ENCODE measurements at regions not wholly inside any gene's neighbourhood (a gene's known extent, or its start where the extent isn't known, plus 50 kb on each side); places are given as distances from the start of the nearest gene placed in this dataset.

DNA sequence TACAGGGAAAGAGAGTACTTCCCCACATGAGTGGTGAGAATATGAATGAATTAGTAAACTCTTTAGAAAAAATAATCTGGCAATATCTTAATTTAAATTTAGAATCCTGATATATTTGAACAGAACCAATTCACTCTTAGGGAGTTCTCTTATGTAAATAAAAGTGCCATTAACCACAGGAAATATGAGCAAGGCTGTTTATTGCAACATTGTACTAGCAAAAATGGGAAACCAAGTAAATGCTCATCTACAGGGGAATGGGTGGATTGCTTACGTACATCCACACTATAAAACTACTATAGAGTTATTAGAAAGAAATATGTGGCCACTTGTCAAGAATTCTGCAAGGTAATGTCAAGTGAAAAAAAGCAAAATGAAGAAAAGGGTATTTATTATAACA is 274.5 kb downstream of the TLE1 start:
- TF ChIP-seq, protein P1, sequence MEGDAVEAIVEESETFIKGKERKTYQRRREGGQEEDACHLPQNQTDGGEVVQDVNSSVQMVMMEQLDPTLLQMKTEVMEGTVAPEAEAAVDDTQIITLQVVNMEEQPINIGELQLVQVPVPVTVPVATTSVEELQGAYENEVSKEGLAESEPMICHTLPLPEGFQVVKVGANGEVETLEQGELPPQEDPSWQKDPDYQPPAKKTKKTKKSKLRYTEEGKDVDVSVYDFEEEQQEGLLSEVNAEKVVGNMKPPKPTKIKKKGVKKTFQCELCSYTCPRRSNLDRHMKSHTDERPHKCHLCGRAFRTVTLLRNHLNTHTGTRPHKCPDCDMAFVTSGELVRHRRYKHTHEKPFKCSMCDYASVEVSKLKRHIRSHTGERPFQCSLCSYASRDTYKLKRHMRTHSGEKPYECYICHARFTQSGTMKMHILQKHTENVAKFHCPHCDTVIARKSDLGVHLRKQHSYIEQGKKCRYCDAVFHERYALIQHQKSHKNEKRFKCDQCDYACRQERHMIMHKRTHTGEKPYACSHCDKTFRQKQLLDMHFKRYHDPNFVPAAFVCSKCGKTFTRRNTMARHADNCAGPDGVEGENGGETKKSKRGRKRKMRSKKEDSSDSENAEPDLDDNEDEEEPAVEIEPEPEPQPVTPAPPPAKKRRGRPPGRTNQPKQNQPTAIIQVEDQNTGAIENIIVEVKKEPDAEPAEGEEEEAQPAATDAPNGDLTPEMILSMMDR (IDR thresholded peaks at IDR 0.05; ENCODE audit: extremely low read depth in 1 of 2, insufficient read depth in 1 of 2, low read depth in 1 of 2, low read length in 2 of 2) = no peak
- TF ChIP-seq EZH2 (IDR thresholded peaks at IDR 0.05; ENCODE audit: borderline replicate concordance, low read depth, low read length, severe bottlenecking) (no peak), POLR2A (IDR thresholded peaks at IDR 0.05; ENCODE audit: low read depth, low read length) (no peak), FOS (IDR thresholded peaks at IDR 0.05; ENCODE audit: borderline replicate concordance, insufficient read depth, low read length) (no peak), POLR2AphosphoS5 (IDR thresholded peaks at IDR 0.05; ENCODE audit: insufficient read depth, low read depth, low read length) (no peak), JUN (IDR thresholded peaks at IDR 0.05; ENCODE audit: borderline replicate concordance, insufficient read depth, insufficient read length, low read depth) (no peak), MYC (IDR thresholded peaks at IDR 0.05; ENCODE audit: low read depth, low read length) (no peak), GATA2 (IDR thresholded peaks at IDR 0.05; ENCODE audit: insufficient read depth, insufficient read length, low read depth, low read length) (no peak)
- TF ChIP-seq, protein P2, sequence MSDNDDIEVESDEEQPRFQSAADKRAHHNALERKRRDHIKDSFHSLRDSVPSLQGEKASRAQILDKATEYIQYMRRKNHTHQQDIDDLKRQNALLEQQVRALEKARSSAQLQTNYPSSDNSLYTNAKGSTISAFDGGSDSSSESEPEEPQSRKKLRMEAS (IDR thresholded peaks at IDR 0.05; ENCODE audit: insufficient read depth, insufficient read length) = no peak
